K562 (cell line): ENCODE measurements at regions not wholly inside any gene's neighbourhood (a gene's known extent, or its start where the extent isn't known, plus 50 kb on each side); places are given as distances from the start of the nearest gene placed in this dataset.

Experiments
- CBFA2T3 ChIP-seq: fragments of 450-650 bp; IDR thresholded peaks from 2 replicates; pipeline ENCODE4 v1.6.1; 2017
- CBX3 ChIP-seq, 2 experiments: IDR thresholded peaks; 1 replicate in 1 of 2; 2 replicates in 1 of 2; pipeline ENCODE4 v1.6.1; 2012; ENCODE audit warnings: inconsistent platforms in 2 of 2, low read length in 2 of 2, borderline replicate concordance in 1 of 2, control low read depth in 1 of 2
- E4F1 ChIP-seq: fragments of 250-450 bp; sonication (Bioruptor Pico); IDR thresholded peaks from 2 replicates; pipeline ENCODE4 v1.5.0; 2021; ENCODE audit warnings: mild to moderate bottlenecking, borderline replicate concordance
- ETV1 ChIP-seq: fragments of 450-650 bp; conservative IDR thresholded peaks from 2 replicates; pipeline ENCODE4 v1.6.1; 2016; ENCODE audit warnings: missing genetic modification characterization, control low read depth, low read depth, missing compliant biosample characterization
- FOXA3 ChIP-seq, 2 experiments: fragments of 450-650 bp in 1 of 2; sonication (generic) in 1 of 2; formaldehyde crosslinking; IDR thresholded peaks in 1 of 2; conservative IDR thresholded peaks in 1 of 2; 2 replicates each; pipeline versions ENCODE4 v1.4.0 to v1.8.0; 2020 to 2022; ENCODE audit warnings: mild to moderate bottlenecking in 2 of 2, missing genetic modification reagents in 1 of 2
- FOXK2 ChIP-seq, 2 experiments: fragments of 450-650 bp; IDR thresholded peaks in 1 of 2; conservative IDR thresholded peaks in 1 of 2; 2 replicates each; pipeline ENCODE4 v1.6.1; 2016; ENCODE audit warnings: low read depth in 2 of 2, mild to moderate bottlenecking in 1 of 2
- HMBOX1 ChIP-seq: sonication (generic); IDR thresholded peaks from 2 replicates; pipeline ENCODE4 v1.6.1; 2016
- HMGXB4 ChIP-seq: sonication (generic); formaldehyde crosslinking; IDR thresholded peaks from 2 replicates; pipeline ENCODE4 v1.8.1; 2023; ENCODE audit warnings: mild to moderate bottlenecking, missing genetic modification reagents
- ID3 ChIP-seq, 2 experiments: fragments of 250-450 bp in 1 of 2; fragments of 450-650 bp in 1 of 2; sonication (Bioruptor Pico) in 1 of 2; IDR thresholded peaks; 2 replicates each; pipeline versions ENCODE4 v1.6.1 to v1.8.0; 2016 to 2021; ENCODE audit warnings: mild to moderate bottlenecking in 2 of 2, moderate library complexity in 2 of 2, missing compliant biosample characterization in 1 of 2, missing genetic modification characterization in 1 of 2
- KDM1A ChIP-seq, 2 experiments: fragments of 450-650 bp; IDR thresholded peaks; 2 replicates each; pipeline ENCODE4 v1.6.1; 2016; ENCODE audit warnings: mild to moderate bottlenecking in 2 of 2
- MYC ChIP-seq, 2 experiments: fragments of 250-450 bp in 1 of 2; sonication (Bioruptor Pico) in 1 of 2; IDR thresholded peaks; 2 replicates each; pipeline versions ENCODE4 v1.5.1 to v1.6.1; 2012 to 2021; ENCODE audit warnings: low read depth in 2 of 2, borderline replicate concordance in 1 of 2, improper control_type of control experiment in 1 of 2, low read length in 1 of 2, mild to moderate bottlenecking in 1 of 2, moderate library complexity in 1 of 2
- NCOA1 ChIP-seq: fragments of 450-650 bp; IDR thresholded peaks from 2 replicates; pipeline ENCODE4 v1.6.1; 2016; ENCODE audit warnings: low read depth
- NFE2 ChIP-seq: IDR thresholded peaks from 2 replicates; pipeline ENCODE4 v1.6.1; 2014; ENCODE audit warnings: antibody characterized with exemption, low read depth
- RCOR1 ChIP-seq, 2 experiments: IDR thresholded peaks; 2 replicates each; pipeline ENCODE4 v1.6.1; 2012; ENCODE audit warnings: low read depth in 2 of 2, low read length in 2 of 2, borderline replicate concordance in 1 of 2, improper control_type of control experiment in 1 of 2
- RFX7 ChIP-seq: fragments of 250-450 bp; sonication (Bioruptor Pico); IDR thresholded peaks from 2 replicates; pipeline ENCODE4 v1.5.1; 2021; ENCODE audit warnings: mild to moderate bottlenecking
- SIN3A ChIP-seq, 2 experiments: fragments of 150-350 bp in 1 of 2; IDR thresholded peaks; 2 replicates each; pipeline ENCODE4 v1.6.1; 2011 to 2016; ENCODE audit warnings: borderline replicate concordance in 2 of 2, low read depth in 2 of 2, low read length in 2 of 2, mild to moderate bottlenecking in 2 of 2, moderate library complexity in 2 of 2; ENCODE audit not compliant: control insufficient read depth in 1 of 2
- SMARCA5 ChIP-seq: fragments of 450-650 bp; IDR thresholded peaks from 2 replicates; pipeline ENCODE4 v1.6.1; 2016
- TBL1XR1 ChIP-seq, 2 experiments: IDR thresholded peaks; 2 replicates each; pipeline ENCODE4 v1.6.1; 2012; ENCODE audit warnings: improper control_type of control experiment in 2 of 2, low read length in 2 of 2, mild to moderate bottlenecking in 1 of 2
- TEAD1 ChIP-seq, 2 experiments: fragments of 450-650 bp in 1 of 2; sonication (generic) in 1 of 2; formaldehyde crosslinking; IDR thresholded peaks; 2 replicates each; pipeline versions ENCODE4 v1.4.0 to v1.8.0; 2020 to 2022; ENCODE audit warnings: mild to moderate bottlenecking in 2 of 2, missing genetic modification reagents in 1 of 2
- TRIM24 ChIP-seq, 2 experiments: fragments of 450-650 bp; IDR thresholded peaks; 2 replicates each; pipeline ENCODE4 v1.6.1; 2016
- ZFP36 ChIP-seq: fragments of 150-350 bp; IDR thresholded peaks from 2 replicates; pipeline ENCODE4 v1.6.1; 2018; ENCODE audit warnings: low read length, low read depth; ENCODE audit not compliant: partially characterized antibody
- ZNF316 ChIP-seq: fragments of 450-650 bp; IDR thresholded peaks from 2 replicates; pipeline ENCODE4 v1.6.1; 2016
- ZNF57 ChIP-seq: fragments of 450-650 bp; formaldehyde crosslinking; IDR thresholded peaks from 2 replicates; pipeline ENCODE4 v1.4.0; 2020; ENCODE audit warnings: mild to moderate bottlenecking, moderate library complexity
- ZNF589 ChIP-seq: fragments of 200-800 bp; sonication (Bioruptor generic); IDR thresholded peaks from 2 replicates; pipeline ENCODE4 v1.6.1; 2016; ENCODE audit warnings: low read depth, missing genetic modification characterization, missing compliant biosample characterization

- TF ChIP-seq FOXA3 (CRISPR knock-in tag; conservative IDR thresholded peaks at IDR 0.05 in 1 of 2, IDR thresholded peaks at IDR 0.05 in 1 of 2) (peak in 1 of 2 experiments; percentile 42; a peak in 1 of 4 replicates), HMBOX1 (0 out of 2 replicates have a peak, but pooled peaks have one; percentile 33), RCOR1 (IDR thresholded peaks at IDR 0.05; ENCODE audit: borderline replicate concordance in 1 of 2, low read depth in 2 of 2, low read length in 2 of 2) (peak in 1 of 2 experiments; percentile 79; a peak in 3 of 4 replicates), SMARCA5 (no peak), KDM1A (IDR thresholded peaks at IDR 0.05) (no peak; a peak in 1 of 4 replicates), ZNF589 (CRISPR knock-in tag) (no peak), NFE2 (peak; percentile 75), ETV1 (tag) (no peak), NCOA1 (no peak), MYC (IDR thresholded peaks at IDR 0.05; ENCODE audit: low read depth, low read length) (0 out of 2 replicates have a peak, but pooled peaks have one; percentile 27), MYC (CRISPR knock-in tag; IDR thresholded peaks at IDR 0.05; ENCODE audit: borderline replicate concordance, low read depth) (no peak), TBL1XR1 (IDR thresholded peaks at IDR 0.05; ENCODE audit: low read length in 2 of 2) (peak; percentile 64 to 74; a peak in 3 of 4 replicates), FOXK2 (conservative IDR thresholded peaks at IDR 0.05 in 1 of 2, IDR thresholded peaks at IDR 0.05 in 1 of 2; ENCODE audit: low read depth in 2 of 2) (peak in 1 of 2 experiments; percentile 20; a peak in 1 of 4 replicates), ZNF316 (peak; percentile 71), SIN3A (IDR thresholded peaks at IDR 0.05; ENCODE audit: borderline replicate concordance in 2 of 2, control insufficient read depth in 1 of 2, low read depth in 2 of 2, low read length in 2 of 2) (no peak), CBX3 (IDR thresholded peaks at IDR 0.05; ENCODE audit: borderline replicate concordance in 1 of 2, low read length in 2 of 2) (peak in 1 of 2 experiments; percentile 64; a peak in 1 of 3 replicates), TRIM24 (IDR thresholded peaks at IDR 0.05) (peak; percentile 57 to 84; a peak in 3 of 4 replicates), ID3 (CRISPR knock-in tag; IDR thresholded peaks at IDR 0.05) (no peak), ID3 (tag; IDR thresholded peaks at IDR 0.05) (no peak), E4F1 (CRISPR knock-in tag) (no peak), ZFP36 (no peak), HMGXB4 (CRISPR knock-in tag) (no peak), RFX7 (no peak), CBFA2T3 (peak; percentile 75), TEAD1 (CRISPR knock-in tag; IDR thresholded peaks at IDR 0.05) (no peak), ZNF57 (CRISPR knock-in tag) (no peak)
Observed at GRCh38 chr3:177615015-177615414, 417.7 kb upstream of the TBL1XR1 start (continued).
